Mucosa of stomach (tissue), 1 donor: ENCODE measurements at regions not wholly inside any gene's neighbourhood (a gene's known extent, or its start where the extent isn't known, plus 50 kb on each side); places are given as distances from the start of the nearest gene placed in this dataset.
"Not testable (repeated sequence)": the region's sequence is repeated elsewhere in the genome, so short reads cannot be mapped to it uniquely, and the experiment has no call there.

Experiments used
- H3K27me3 ChIP-seq: one replicate; pipeline ENCODE4 v1.7.0; 2013; ENCODE audit warnings: mild to moderate bottlenecking, low read length; ENCODE audit not compliant: control insufficient read depth, insufficient read depth
- H3K36me3 ChIP-seq: one replicate; pipeline ENCODE4 v1.7.0; 2013; ENCODE audit warnings: low read length; ENCODE audit not compliant: control insufficient read depth, insufficient read depth
- H3K4me1 ChIP-seq: one replicate; pipeline ENCODE4 v1.7.0; 2013; ENCODE audit warnings: mild to moderate bottlenecking, low read length; ENCODE audit not compliant: control insufficient read depth, insufficient read depth
- H3K4me3 ChIP-seq: one replicate; pipeline ENCODE4 v1.7.0; 2013; ENCODE audit warnings: low read length
- H3K9ac ChIP-seq: one replicate; pipeline ENCODE4 v1.7.0; 2013; ENCODE audit warnings: mild to moderate bottlenecking, low read length, moderate library complexity
- H3K9me3 ChIP-seq: one replicate; pipeline ENCODE4 v1.7.0; 2013; ENCODE audit warnings: mild to moderate bottlenecking, low read length, moderate library complexity; ENCODE audit not compliant: control insufficient read depth
- donor health status: Pancreatic carcinoma.

DNA sequence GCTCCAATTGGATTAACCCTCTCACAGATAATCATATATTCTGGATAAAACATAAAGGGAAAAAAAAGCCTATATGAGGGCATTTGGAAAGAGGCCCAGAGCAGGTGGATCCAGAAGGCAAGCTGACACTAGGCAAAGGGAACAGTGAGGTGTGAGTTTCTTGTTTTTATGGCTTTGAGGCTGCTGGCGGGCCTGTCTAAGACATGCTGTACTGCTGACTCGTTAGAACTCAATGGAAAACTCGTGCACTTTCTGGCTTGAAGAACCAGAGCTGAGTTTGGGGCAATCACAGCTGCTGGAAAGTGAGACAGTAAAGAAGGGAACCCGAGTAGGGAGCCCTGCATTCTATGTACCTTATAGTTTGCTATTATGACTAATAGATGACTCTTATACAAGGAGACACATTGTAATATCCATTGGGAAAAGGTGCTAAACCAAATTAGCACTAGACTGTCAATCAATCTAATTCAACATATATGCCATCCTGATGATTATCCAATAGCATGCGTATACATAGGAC, 637.1 kb downstream of the GATA3 start:
- Histone ChIP-seq H3K9ac (no peak overlapping the region), H3K4me1 (no peaks in the 10 kb centered on the region), H3K9me3 (no peaks in the 10 kb centered on the region), H3K36me3 (no peaks in the 10 kb centered on the region), H3K4me3 (no peak overlapping the region), H3K27me3 (no peaks in the 10 kb centered on the region)

DNA sequence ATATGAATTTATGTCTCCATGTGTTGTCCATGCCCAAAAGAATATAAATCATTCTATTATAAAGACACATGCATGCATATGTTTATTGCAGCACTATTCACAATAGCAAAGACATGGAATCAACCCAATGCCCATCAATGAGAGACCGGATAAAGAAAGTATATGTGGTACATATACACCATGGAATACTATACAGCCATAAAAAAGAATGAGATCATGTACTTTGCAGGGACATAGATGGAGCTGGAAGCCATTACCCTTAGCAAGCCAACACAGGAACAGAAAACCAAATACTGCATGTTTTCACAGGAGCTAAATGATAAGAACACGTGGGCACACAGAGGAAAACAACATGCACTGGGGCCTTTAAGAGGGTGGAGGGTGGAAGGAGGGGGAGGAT, 639.1 kb downstream of the GATA3 start:
- H3K9ac ChIP-seq, H3K9me3 ChIP-seq, H3K27me3 ChIP-seq, H3K4me1 ChIP-seq, H3K4me3 ChIP-seq, H3K36me3 ChIP-seq: not testable (repeated sequence)

DNA sequence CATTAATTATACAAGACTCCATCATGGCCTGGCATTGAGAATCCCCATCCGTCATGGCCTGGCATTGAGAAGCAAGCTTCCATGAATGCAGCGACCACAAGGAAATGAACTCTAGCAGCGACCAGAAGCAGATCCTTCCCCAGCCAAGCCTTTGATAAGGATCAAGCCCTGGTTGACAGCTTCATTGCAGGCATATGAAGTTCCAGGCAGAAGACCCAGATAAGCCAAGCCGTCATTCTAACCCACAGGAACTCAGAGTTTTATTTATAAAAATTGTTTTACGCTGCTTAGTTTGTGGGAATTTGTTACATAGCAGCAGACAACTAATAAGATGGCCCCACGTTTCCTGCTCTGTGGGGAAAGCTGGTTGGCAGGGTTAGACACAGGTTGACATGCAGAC, 642.3 kb downstream of the GATA3 start:
- Histone ChIP-seq H3K4me3 (no peak overlapping the region), H3K9ac (no peak overlapping the region), H3K9me3 (no peaks in the 10 kb centered on the region), H3K36me3 (no peaks in the 10 kb centered on the region), H3K4me1 (no peaks in the 10 kb centered on the region), H3K27me3 (no peaks in the 10 kb centered on the region)

DNA sequence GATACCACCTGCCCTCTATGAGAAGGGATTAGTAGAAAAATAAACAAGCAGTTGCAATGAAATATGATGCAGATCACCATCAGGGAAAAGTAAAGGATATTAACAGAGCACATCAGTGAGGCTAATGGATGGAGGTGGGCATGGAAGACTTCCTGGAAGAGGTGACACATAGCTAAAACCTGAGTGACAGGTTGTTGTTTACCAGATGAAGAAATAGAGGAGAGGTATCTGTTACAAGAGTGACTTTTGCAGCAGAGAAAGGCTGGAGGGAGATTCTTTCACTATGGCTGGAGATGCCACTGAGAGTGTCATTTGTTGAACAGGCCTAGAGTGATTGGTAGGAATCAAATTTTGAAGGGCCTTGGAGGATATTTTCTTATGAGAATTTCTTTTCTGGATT, 646.2 kb downstream of the GATA3 start:
- no peak overlapping the region for H3K4me3 ChIP-seq
- H3K9ac ChIP-seq: no peak overlapping the region
- no peaks in the 10 kb centered on the region for H3K27me3 ChIP-seq
- no peaks in the 10 kb centered on the region for H3K9me3 ChIP-seq
- no peaks in the 10 kb centered on the region for H3K36me3 ChIP-seq
- H3K4me1 ChIP-seq: no peaks in the 10 kb centered on the region

DNA sequence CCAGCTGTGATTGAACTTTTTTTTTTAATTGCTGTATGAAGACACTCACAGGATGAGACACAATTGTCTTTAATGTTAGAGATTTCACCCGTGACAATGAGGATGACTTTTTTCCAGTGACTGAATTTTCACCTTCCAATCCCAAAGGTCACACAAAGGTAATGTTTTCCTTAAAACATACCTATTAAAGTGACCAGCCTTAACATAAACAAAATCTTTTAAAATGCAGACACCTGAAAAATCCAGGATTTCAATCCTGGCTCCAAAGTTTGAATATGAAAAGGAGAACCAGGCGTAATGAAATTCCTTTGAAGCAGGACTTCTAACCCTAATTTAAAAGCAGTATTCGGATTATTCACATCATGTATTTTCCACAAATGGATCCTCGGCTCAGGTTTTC, 647.7 kb downstream of the GATA3 start:
- H3K9ac ChIP-seq: no peak overlapping the region
- H3K4me1 ChIP-seq: no peaks in the 10 kb centered on the region
- no peaks in the 10 kb centered on the region for H3K36me3 ChIP-seq
- no peak overlapping the region for H3K4me3 ChIP-seq
- no peaks in the 10 kb centered on the region for H3K9me3 ChIP-seq
- no peaks in the 10 kb centered on the region for H3K27me3 ChIP-seq

DNA sequence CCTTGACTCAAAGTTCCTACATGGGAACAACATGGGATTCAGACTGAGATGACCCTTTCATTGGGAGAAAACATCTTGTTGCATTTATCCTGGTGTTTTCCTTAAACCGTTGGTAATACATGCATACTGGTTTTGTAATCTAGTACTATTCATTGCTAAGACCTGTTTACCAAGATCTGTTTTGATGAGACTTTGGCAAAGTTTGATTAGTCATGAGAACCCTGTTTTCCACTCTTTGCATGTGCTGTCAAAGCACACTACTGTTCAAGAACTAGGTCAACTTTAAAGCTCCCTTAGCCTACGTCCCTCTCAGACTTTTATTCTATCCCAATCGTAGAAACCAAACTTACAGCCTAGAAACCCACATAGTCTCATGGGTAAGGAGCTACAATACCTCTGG, 650.9 kb downstream of the GATA3 start:
- Histone ChIP-seq H3K27me3 (no peaks in the 10 kb centered on the region), H3K4me3 (no peak overlapping the region), H3K36me3 (no peaks in the 10 kb centered on the region), H3K4me1 (no peaks in the 10 kb centered on the region), H3K9me3 (no peaks in the 10 kb centered on the region), H3K9ac (no peak overlapping the region)

DNA sequence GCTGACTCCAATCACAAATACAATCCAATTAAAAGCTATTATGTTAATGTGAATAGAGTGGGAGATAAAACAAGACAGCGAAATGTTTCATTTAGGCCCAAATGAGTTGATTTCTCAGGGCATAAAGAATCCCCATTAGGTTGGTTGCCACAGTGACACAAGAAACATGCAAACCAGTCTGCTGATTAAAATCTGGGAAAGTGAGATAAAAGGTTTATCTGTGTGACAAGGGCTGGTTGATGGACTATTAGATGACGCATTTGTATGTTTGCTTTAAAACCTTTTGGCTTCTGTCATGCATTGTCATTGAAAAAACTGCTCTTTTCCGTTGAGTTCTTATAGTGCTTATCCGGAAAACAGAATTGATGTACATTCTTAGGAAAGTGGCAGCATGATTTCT, 658.2 kb downstream of the GATA3 start:
- Histone ChIP-seq H3K36me3 (no peaks in the 10 kb centered on the region), H3K4me3 (no peak overlapping the region), H3K4me1 (no peaks in the 10 kb centered on the region), H3K27me3 (no peaks in the 10 kb centered on the region), H3K9ac (no peak overlapping the region), H3K9me3 (no peaks in the 10 kb centered on the region)

DNA sequence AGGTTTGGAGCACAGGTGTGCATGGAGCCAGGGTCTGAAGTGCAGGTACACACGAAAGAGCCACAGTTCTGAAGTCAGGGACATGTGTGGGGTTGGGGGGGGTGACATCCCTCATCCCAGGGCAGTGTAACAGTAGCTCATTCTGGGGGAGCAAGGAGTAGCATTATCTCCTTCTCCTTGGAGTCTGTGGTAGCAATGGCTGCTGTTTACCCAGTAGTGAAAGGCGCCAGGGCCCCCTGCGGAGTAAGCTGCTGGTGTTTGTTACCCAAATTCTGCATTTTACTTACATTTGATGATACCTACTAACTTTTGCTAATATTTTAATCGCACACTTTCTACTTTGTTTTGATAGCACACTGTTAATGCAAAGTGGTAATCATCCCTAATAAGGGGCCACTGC, 665.5 kb downstream of the GATA3 start:
- no peak overlapping the region for H3K4me3 ChIP-seq
- H3K9ac ChIP-seq: no peak overlapping the region
- peaks cover 5% of the 10 kb centered on the region for H3K4me1 ChIP-seq
- no peaks in the 10 kb centered on the region for H3K27me3 ChIP-seq
- H3K36me3 ChIP-seq: no peaks in the 10 kb centered on the region
- H3K9me3 ChIP-seq: no peaks in the 10 kb centered on the region

DNA sequence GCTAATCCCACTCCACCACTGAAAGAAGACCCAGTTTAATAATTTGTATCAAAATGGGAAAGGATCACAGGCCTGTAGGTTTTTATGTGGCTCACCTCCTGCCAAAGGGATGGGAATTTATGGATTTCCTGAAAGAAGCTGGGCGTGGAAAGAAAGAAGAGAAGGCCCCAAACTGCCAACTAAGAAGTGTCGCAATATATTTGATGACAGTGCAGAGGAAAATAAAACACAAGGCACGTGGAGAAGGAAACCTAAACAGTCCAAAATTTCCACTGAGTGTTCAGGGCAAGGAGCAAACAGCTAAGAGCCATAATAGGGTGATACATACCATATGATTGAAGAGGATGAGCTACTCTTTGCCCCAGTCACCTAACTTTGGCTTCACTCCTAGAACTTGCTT, 667.2 kb downstream of the GATA3 start:
- Histone ChIP-seq H3K27me3 (no peaks in the 10 kb centered on the region), H3K9ac (no peak overlapping the region), H3K4me1 (peaks cover 5% of the 10 kb centered on the region), H3K36me3 (no peaks in the 10 kb centered on the region), H3K9me3 (no peaks in the 10 kb centered on the region), H3K4me3 (no peak overlapping the region)

DNA sequence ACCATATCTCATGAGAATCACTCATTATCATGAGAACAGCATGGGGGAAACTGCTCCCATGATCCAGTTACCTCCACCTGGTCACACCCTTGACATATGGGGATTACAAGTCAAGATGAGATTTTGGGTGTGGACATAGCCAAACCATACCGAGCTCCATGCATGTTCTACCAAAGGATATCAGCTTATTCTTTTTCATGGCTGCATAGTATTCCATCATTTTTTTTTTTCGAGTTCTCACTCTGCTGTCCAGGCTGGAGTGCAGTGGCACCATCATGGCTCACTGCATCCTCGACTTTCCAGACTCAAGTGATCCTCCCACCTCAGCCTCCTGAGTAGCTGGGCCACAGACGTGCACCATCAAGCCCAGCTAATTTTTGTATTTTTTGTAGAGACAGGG, 668.3 kb downstream of the GATA3 start:
- Histone ChIP-seq H3K9ac (no peak overlapping the region), H3K36me3 (no peaks in the 10 kb centered on the region), H3K4me3 (no peak overlapping the region)

DNA sequence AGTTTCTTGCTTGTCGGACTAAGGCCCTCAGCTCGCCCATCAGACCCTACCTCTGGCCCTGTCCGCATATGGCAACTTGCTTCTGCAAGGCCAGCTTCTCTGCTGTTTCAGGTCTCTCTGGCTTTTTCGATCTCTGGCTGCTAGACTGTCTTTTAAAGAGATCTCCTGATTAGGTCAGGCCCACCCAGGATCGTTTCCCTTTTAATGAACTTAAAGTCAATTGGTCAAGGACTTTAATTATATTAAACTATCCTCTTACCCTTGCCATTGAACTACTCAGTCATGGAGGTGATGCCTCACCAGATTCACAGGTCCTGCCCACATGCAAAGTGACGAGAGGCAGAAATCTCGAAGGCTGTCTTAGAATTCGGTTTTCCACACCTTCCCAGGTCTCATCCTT, 670.9 kb downstream of the GATA3 start:
- H3K36me3 ChIP-seq: no peaks in the 10 kb centered on the region
- no peaks in the 10 kb centered on the region for H3K27me3 ChIP-seq
- H3K4me1 ChIP-seq: peaks cover 5% of the 10 kb centered on the region
- no peak overlapping the region for H3K9ac ChIP-seq
- H3K9me3 ChIP-seq: no peaks in the 10 kb centered on the region
- no peak overlapping the region for H3K4me3 ChIP-seq

More for the DNA sequence above, 668.3 kb downstream of the GATA3 start:
- no peaks in the 10 kb centered on the region for H3K9me3 ChIP-seq
- no peaks in the 10 kb centered on the region for H3K27me3 ChIP-seq
- H3K4me1 ChIP-seq: peaks cover 5% of the 10 kb centered on the region

DNA sequence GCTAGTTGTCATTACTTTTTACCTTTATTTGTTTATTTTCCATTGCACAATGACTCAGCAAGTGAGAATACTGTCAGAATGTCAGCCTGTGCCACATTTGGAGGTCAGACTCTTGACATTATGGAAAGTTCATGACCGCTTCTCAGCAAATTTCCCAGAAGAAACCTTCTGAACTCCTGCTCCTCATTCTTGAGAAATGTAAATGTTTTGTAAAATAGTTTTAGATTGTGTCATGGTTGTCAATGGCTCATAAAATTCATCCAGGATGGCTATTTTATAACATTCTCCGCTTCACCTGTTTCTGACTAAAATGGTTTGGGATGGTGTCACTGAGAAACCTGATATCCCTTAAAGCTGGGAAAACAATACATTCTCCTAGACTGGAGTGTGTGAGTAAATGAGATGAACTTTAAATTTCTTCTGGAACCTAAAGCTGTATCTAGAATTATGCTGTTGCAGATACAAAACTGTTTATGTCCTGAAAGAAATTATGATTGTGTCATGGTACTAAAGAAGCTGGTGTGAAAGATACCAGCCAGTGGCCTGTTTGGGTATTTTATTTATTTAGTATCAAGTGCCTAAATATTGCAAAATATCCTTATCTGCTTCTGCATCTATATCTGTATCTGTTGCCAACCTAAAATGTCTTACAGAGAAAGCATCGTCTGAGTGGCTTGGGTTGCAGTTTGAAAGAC, 671.7 kb downstream of the GATA3 start:
- no peak overlapping the region for H3K9ac ChIP-seq
- H3K36me3 ChIP-seq: no peaks in the 10 kb centered on the region
- no peak overlapping the region for H3K4me3 ChIP-seq
- H3K4me1 ChIP-seq: peaks cover 5% of the 10 kb centered on the region
- no peaks in the 10 kb centered on the region for H3K27me3 ChIP-seq
- H3K9me3 ChIP-seq: no peaks in the 10 kb centered on the region

DNA sequence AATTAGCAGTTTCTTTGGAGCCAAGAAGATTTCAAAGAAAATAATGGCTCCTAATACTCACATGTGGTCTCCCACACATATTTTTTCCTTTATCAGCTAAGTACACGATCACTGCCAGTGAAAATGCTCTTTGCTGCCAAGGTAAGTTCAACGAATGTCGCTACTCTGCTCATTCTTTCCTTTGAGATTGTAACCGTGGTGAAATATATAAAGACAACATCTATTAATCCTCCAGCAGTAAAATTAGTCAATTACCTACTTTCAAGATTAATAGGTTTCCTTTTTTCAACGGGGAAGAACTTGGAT, 672.2 kb downstream of the GATA3 start:
- Histone ChIP-seq H3K4me3 (no peak overlapping the region), H3K9ac (no peak overlapping the region), H3K9me3 (no peaks in the 10 kb centered on the region), H3K36me3 (no peaks in the 10 kb centered on the region), H3K4me1 (no peaks in the 10 kb centered on the region), H3K27me3 (no peaks in the 10 kb centered on the region)
